IMR-90 (cell line): ENCODE measurements at regions not wholly inside any gene's neighbourhood (a gene's known extent, or its start where the extent isn't known, plus 50 kb on each side); places are given as distances from the start of the nearest gene placed in this dataset.

Experiments used
- ATAC-seq: fragments of 200-7000 bp; cut with Tn5 transposase; 2 replicates; pipeline ENCODE4 v1.9.1; 2020; ENCODE audit warnings: low read depth, mild to moderate bottlenecking, moderate library complexity
- BruUV-seq: library from RNA; stranded (reverse); fragments of 400-500 nt; replicated peaks from 2 replicates; lab custom pipeline; 2021; lab: Mats Ljungman, UMichigan
- CTCF ChIA-PET: fragments of 300-600 bp; formaldehyde crosslinking; extraction: SDS; loops from one replicate; lab custom pipeline; 2021; ENCODE audit warnings: antibody characterized with exemption; lab: Yijun Ruan, JAX
- POLR2A ChIA-PET: fragments of 300-600 bp; sonication (Branson Sonifier 250); formaldehyde crosslinking; loops from one replicate; lab custom pipeline; 2022; ENCODE audit warnings: antibody characterized with exemption; ENCODE audit not compliant: unreplicated experiment; lab: Charles Lee
- DNase-seq: peaks from one replicate; pipeline ENCODE4 v3.0.0; 2013
- H2AFZ ChIP-seq: replicated peaks from 2 replicates; pipeline ENCODE3; 2013; ENCODE audit warnings: low read length, mild to moderate bottlenecking; ENCODE audit not compliant: poor library complexity
- H2AK5ac ChIP-seq: 2 replicates; pipeline ENCODE4 v1.6.1; 2013; ENCODE audit warnings: low read depth, low read length, inconsistent platforms
- H2AK9ac ChIP-seq: replicated peaks from 2 replicates; pipeline ENCODE3; 2013; ENCODE audit warnings: mild to moderate bottlenecking, low read depth, low read length, moderate library complexity; ENCODE audit not compliant: poor library complexity
- H2BK120ac ChIP-seq: 2 replicates; pipeline ENCODE4 v1.6.1; 2013; ENCODE audit warnings: low read depth, low read length, inconsistent platforms
- H2BK15ac ChIP-seq: 3 replicates; pipeline ENCODE4 v1.6.1; 2013; ENCODE audit warnings: low read depth, low read length, inconsistent platforms
- H2BK20ac ChIP-seq: 2 replicates; pipeline ENCODE4 v1.6.1; 2013; ENCODE audit warnings: low read depth, mild to moderate bottlenecking, inconsistent platforms, low read length, moderate library complexity
- H2BK5ac ChIP-seq: 2 replicates; pipeline ENCODE4 v1.6.1; 2013; ENCODE audit warnings: mild to moderate bottlenecking, low read depth, low read length, inconsistent platforms; ENCODE audit not compliant: poor library complexity, severe bottlenecking
- H3K14ac ChIP-seq: replicated peaks from 2 replicates; pipeline ENCODE4 v1.6.1; 2013; ENCODE audit warnings: low read depth, low read length, inconsistent platforms
- H3K18ac ChIP-seq: 2 replicates; pipeline ENCODE4 v1.6.1; 2013; ENCODE audit warnings: low read depth, low read length, control low read depth
- H3K23ac ChIP-seq: 2 replicates; pipeline ENCODE4 v1.6.1; 2013; ENCODE audit warnings: low read depth, low read length, inconsistent platforms
- H3K27ac ChIP-seq: 2 replicates; pipeline ENCODE4 v1.5.1; 2013; ENCODE audit warnings: mild to moderate bottlenecking, control low read depth, low read length; ENCODE audit not compliant: insufficient read depth
- H3K27me3 ChIP-seq: 2 replicates; pipeline ENCODE4 v1.6.1; 2013; ENCODE audit warnings: low read length; ENCODE audit not compliant: control insufficient read depth, insufficient read depth
- H3K36me3 ChIP-seq: 2 replicates; pipeline ENCODE4 v1.6.1; 2013; ENCODE audit warnings: low read length, mixed read lengths; ENCODE audit not compliant: control insufficient read depth, insufficient read depth
- H3K4ac ChIP-seq: 2 replicates; pipeline ENCODE4 v1.6.1; 2013; ENCODE audit warnings: low read depth, low read length, inconsistent platforms
- H3K4me1 ChIP-seq: 2 replicates; pipeline ENCODE4 v1.6.1; 2013; ENCODE audit warnings: low read length, mixed read lengths; ENCODE audit not compliant: control insufficient read depth, insufficient read depth
- H3K4me2 ChIP-seq: 2 replicates; pipeline ENCODE4 v1.6.1; 2013; ENCODE audit warnings: low read depth, mild to moderate bottlenecking, control low read depth, low read length, moderate library complexity
- H3K4me3 ChIP-seq: 2 replicates; pipeline ENCODE4 v1.5.1; 2013; ENCODE audit warnings: low read depth, mild to moderate bottlenecking, control low read depth, low read length, moderate library complexity; ENCODE audit not compliant: insufficient read depth
- H3K56ac ChIP-seq: 2 replicates; pipeline ENCODE4 v1.6.1; 2013; ENCODE audit warnings: low read length, inconsistent platforms; ENCODE audit not compliant: insufficient read depth; ENCODE audit errors: extremely low read depth
- H3K79me1 ChIP-seq, 2 experiments: 2 replicates each; pipeline ENCODE4 v1.6.1; 2013; ENCODE audit warnings: low read length in 2 of 2, inconsistent platforms in 1 of 2, low read depth in 1 of 2
- H3K9ac ChIP-seq: 2 replicates; pipeline ENCODE4 v1.6.1; 2013; ENCODE audit warnings: low read depth, low read length, control low read depth
- H3K9me1 ChIP-seq: 2 replicates; pipeline ENCODE4 v1.6.1; 2013; ENCODE audit warnings: low read length, inconsistent platforms; ENCODE audit not compliant: insufficient read depth
- H3K9me3 ChIP-seq: 2 replicates; pipeline ENCODE4 v1.6.1; 2013; ENCODE audit warnings: low read length; ENCODE audit not compliant: control insufficient read depth, insufficient read depth
- H4K20me1 ChIP-seq: 2 replicates; pipeline ENCODE4 v1.6.1; 2013; ENCODE audit warnings: low read length, inconsistent platforms; ENCODE audit not compliant: insufficient read depth
- H4K5ac ChIP-seq: 2 replicates; pipeline ENCODE4 v1.6.1; 2013; ENCODE audit warnings: mild to moderate bottlenecking, low read depth, low read length, control low read depth
- H4K8ac ChIP-seq, 2 experiments: 2 replicates each; pipeline ENCODE4 v1.6.1; 2013; ENCODE audit warnings: low read depth in 2 of 2, low read length in 2 of 2, control low read depth in 1 of 2, inconsistent platforms in 1 of 2
- H4K91ac ChIP-seq: 2 replicates; pipeline ENCODE4 v1.6.1; 2013; ENCODE audit warnings: low read depth, low read length, inconsistent platforms; ENCODE audit not compliant: insufficient read depth
- BHLHE40 ChIP-seq: fragments of 150-350 bp; IDR thresholded peaks from 2 replicates; pipeline ENCODE4 v1.6.1; 2016; ENCODE audit warnings: mild to moderate bottlenecking, low read depth, low read length
- CTCF ChIP-seq: conservative IDR thresholded peaks from 2 replicates; pipeline ENCODE4 v1.5.1; 2012; ENCODE audit warnings: mild to moderate bottlenecking, low read depth, low read length, improper control_type of control experiment
- ELK1 ChIP-seq: fragments of 150-350 bp; IDR thresholded peaks from 2 replicates; pipeline ENCODE4 v1.6.1; 2016; ENCODE audit warnings: low read depth, mild to moderate bottlenecking, low read length, moderate library complexity, borderline replicate concordance
- FOS ChIP-seq: fragments of 150-350 bp; IDR thresholded peaks from 2 replicates; pipeline ENCODE4 v1.6.1; 2016; ENCODE audit warnings: low read depth, low read length
- MAFK ChIP-seq: IDR thresholded peaks from 2 replicates; pipeline ENCODE4 v1.6.1; 2012; ENCODE audit warnings: low read depth, low read length, improper control_type of control experiment
- MAZ ChIP-seq: IDR thresholded peaks from 2 replicates; pipeline ENCODE4 v1.6.1; 2012; ENCODE audit warnings: low read depth, mild to moderate bottlenecking, low read length, improper control_type of control experiment, moderate library complexity, borderline replicate concordance
- MXI1 ChIP-seq: IDR thresholded peaks from 2 replicates; pipeline ENCODE4 v1.6.1; 2012; ENCODE audit warnings: low read depth, mild to moderate bottlenecking, low read length, moderate library complexity, borderline replicate concordance
- NFE2L2 ChIP-seq: fragments of 150-350 bp; IDR thresholded peaks from 2 replicates; pipeline ENCODE4 v1.6.1; 2016; ENCODE audit warnings: low read depth, mild to moderate bottlenecking, low read length
- POLR2A ChIP-seq: IDR thresholded peaks from 2 replicates; pipeline ENCODE4 v1.6.1; 2012; ENCODE audit warnings: mild to moderate bottlenecking, low read depth, low read length
- RAD21 ChIP-seq: IDR thresholded peaks from 2 replicates; pipeline ENCODE4 v1.6.1; 2012; ENCODE audit warnings: low read length, improper control_type of control experiment
- RCOR1 ChIP-seq: IDR thresholded peaks from 2 replicates; pipeline ENCODE4 v1.6.1; 2012; ENCODE audit warnings: mild to moderate bottlenecking, low read length, improper control_type of control experiment; ENCODE audit not compliant: insufficient replicate concordance
- RFX5 ChIP-seq: IDR thresholded peaks from 2 replicates; pipeline ENCODE4 v1.8.0; 2012; ENCODE audit warnings: low read depth, mild to moderate bottlenecking, low read length, moderate library complexity
- SMC3 ChIP-seq: fragments of 150-350 bp; IDR thresholded peaks from 2 replicates; pipeline ENCODE4 v1.6.1; 2016; ENCODE audit warnings: low read depth, mild to moderate bottlenecking, antibody characterized with exemption, low read length, moderate library complexity
- WGBS, 2 experiments: methylation state at CpG; one replicate each; pipeline versions ENCODE4 v1.1.5 to v1.1.7; 2013; ENCODE audit warnings: missing lambda C conversion rate in 2 of 2; ENCODE audit not compliant: insufficient read length in 1 of 2; ENCODE audit errors: extremely low coverage in 2 of 2; 5-methylcytosine and 5-hydroxymethylcytosine counted together
- dilution Hi-C: fragments of 300-500 bp; cut with HindIII; formaldehyde crosslinking; loops from one replicate; pipeline ENCODE4 v1.14.3; 2018; ENCODE audit warnings: low sequenced_read_pairs; ENCODE audit not compliant: unreplicated experiment
- in situ Hi-C: fragments of 300-500 bp; cut with MboI; formaldehyde crosslinking; loops from 3 replicates; pipeline ENCODE4 v1.14.3; 2019; ENCODE audit warnings: low sequenced_read_pairs, inconsistent platforms, mixed read lengths
- intact Hi-C: fragments of 100-400 bp; cut with micrococcal nuclease; formaldehyde crosslinking; loops from 2 replicates; pipeline ENCODE4 v1.10.0; 2022
- TF ChIP-seq, protein P1 (sequence below): fragments of 150-350 bp; IDR thresholded peaks from 2 replicates; pipeline ENCODE4 v1.6.1; 2017; ENCODE audit warnings: mild to moderate bottlenecking, antibody characterized with exemption, low read length, low read depth

- in situ Hi-C loops = no loop called here
- Histone ChIP-seq H3K79me1 (no peaks in the 10 kb centered on the region), H3K14ac (no peak overlapping the region), H2AK5ac (no peak overlapping the region), H2BK15ac (no peak overlapping the region), H2BK5ac (no peak overlapping the region), H3K4me3 (no peak overlapping the region), H2AFZ (no peak overlapping the region), H3K27ac (no peak overlapping the region), H3K23ac (no peak overlapping the region), H3K4me1 (no peaks in the 10 kb centered on the region), H4K91ac (no peak overlapping the region), H2BK120ac (no peak overlapping the region), H3K36me3 (no peaks in the 10 kb centered on the region), H4K20me1 (no peaks in the 10 kb centered on the region), H3K9me3 (peaks cover 2% of the 10 kb centered on the region), H3K9me1 (no peaks in the 10 kb centered on the region), H3K27me3 (no peaks in the 10 kb centered on the region), H3K9ac (no peak overlapping the region), H3K4me2 (no peak overlapping the region), H3K18ac (no peak overlapping the region), H2AK9ac (no peak overlapping the region), H2BK20ac (no peak overlapping the region), H4K5ac (no peak overlapping the region), H3K4ac (no peak overlapping the region), H3K56ac (no peak overlapping the region), H4K8ac (no peak overlapping the region)
- dilution Hi-C loops = no loop called here
- intact Hi-C loops = no loop called here
- DNase-seq = no peak
- CTCF ChIA-PET = no interaction called here
- no peak for ATAC-seq
- BruUV-seq = no TSS peak
- POLR2A ChIA-PET = no interaction called here
- no CpG with 5 or more reads among the region's 1 CpG for WGBS, 2 experiments
- TF ChIP-seq FOS (no peak), MAFK (no peak), RCOR1 (no peak), NFE2L2 (no peak), RFX5 (no peak), BHLHE40 (no peak), CTCF (no peak), MXI1 (no peak), POLR2A (no peak), RAD21 (no peak), SMC3 (no peak), MAZ (no peak), ELK1 (no peak)
- TF ChIP-seq, protein P1, sequence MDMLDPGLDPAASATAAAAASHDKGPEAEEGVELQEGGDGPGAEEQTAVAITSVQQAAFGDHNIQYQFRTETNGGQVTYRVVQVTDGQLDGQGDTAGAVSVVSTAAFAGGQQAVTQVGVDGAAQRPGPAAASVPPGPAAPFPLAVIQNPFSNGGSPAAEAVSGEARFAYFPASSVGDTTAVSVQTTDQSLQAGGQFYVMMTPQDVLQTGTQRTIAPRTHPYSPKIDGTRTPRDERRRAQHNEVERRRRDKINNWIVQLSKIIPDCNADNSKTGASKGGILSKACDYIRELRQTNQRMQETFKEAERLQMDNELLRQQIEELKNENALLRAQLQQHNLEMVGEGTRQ = no peak
These were observed 356.8 kb upstream of the CHD1 start for GRCh38 chr5:99285606-99286005.
